PC-9 (cell line): ENCODE measurements at regions not wholly inside any gene's neighbourhood (a gene's known extent, or its start where the extent isn't known, plus 50 kb on each side); places are given as distances from the start of the nearest gene placed in this dataset.

Experiments used
- BruUV-seq: library from RNA; stranded (reverse); fragments of 400-500 nt; replicated peaks from 2 replicates; lab custom pipeline; 2021; lab: Mats Ljungman, UMichigan
- CTCF ChIA-PET: fragments of 300-600 bp; sonication (Branson Sonifier 250); formaldehyde crosslinking; loops from one replicate; lab custom pipeline; 2022; ENCODE audit warnings: antibody characterized with exemption; lab: Charles Lee
- POLR2A ChIA-PET: fragments of 300-600 bp; sonication (Branson Sonifier 250); formaldehyde crosslinking; loops from one replicate; lab custom pipeline; 2022; ENCODE audit warnings: antibody characterized with exemption; ENCODE audit not compliant: unreplicated experiment; lab: Charles Lee
- DNase-seq, 2 experiments: peaks; one replicate each; pipeline versions ENCODE4 v3.0.0 to v3.0.0-alpha.2; 2015 to 2022; ENCODE audit warnings: mixed read lengths in 1 of 2
- H2AFZ ChIP-seq: fragments of 200-600 bp; sonication (generic); 2 replicates; pipeline ENCODE4 v1.8.1; 2017; ENCODE audit warnings: antibody characterized with exemption
- H3F3A ChIP-seq: fragments of 200-600 bp; sonication (generic); 2 replicates; pipeline ENCODE4 v1.8.1; 2017; ENCODE audit warnings: antibody characterized with exemption, mild to moderate bottlenecking, low read depth; ENCODE audit not compliant: insufficient read depth
- H3K27ac ChIP-seq: fragments of 200-600 bp; sonication (generic); 2 replicates; pipeline ENCODE4 v1.6.1; 2016; ENCODE audit warnings: mixed run types
- H3K27me3 ChIP-seq: fragments of 200-600 bp; sonication (generic); 2 replicates; pipeline ENCODE4 v1.6.1; 2016; ENCODE audit warnings: low read depth, mixed run types; ENCODE audit not compliant: insufficient read depth
- H3K36me3 ChIP-seq: fragments of 200-600 bp; sonication (generic); 2 replicates; pipeline ENCODE4 v1.6.1; 2016; ENCODE audit warnings: low read depth, mixed run types
- H3K4me1 ChIP-seq: fragments of 200-600 bp; sonication (generic); replicated peaks from 2 replicates; pipeline ENCODE4 v1.6.1; 2016; ENCODE audit warnings: mixed run types; ENCODE audit not compliant: insufficient read depth
- H3K4me2 ChIP-seq: fragments of 200-600 bp; sonication (generic); 2 replicates; pipeline ENCODE4 v1.6.1; 2017; ENCODE audit warnings: mixed run types
- H3K4me3 ChIP-seq: fragments of 200-600 bp; sonication (generic); 2 replicates; pipeline ENCODE4 v1.6.1; 2016; ENCODE audit warnings: mixed run types
- H3K79me2 ChIP-seq: fragments of 200-600 bp; sonication (generic); 2 replicates; pipeline ENCODE4 v1.6.1; 2017; ENCODE audit warnings: low read depth, mixed run types
- H3K9me2 ChIP-seq: fragments of 200-600 bp; sonication (generic); 2 replicates; pipeline ENCODE4 v1.8.1; 2017; ENCODE audit warnings: mild to moderate bottlenecking; ENCODE audit not compliant: insufficient read depth
- H3K9me3 ChIP-seq: fragments of 200-600 bp; sonication (generic); 2 replicates; pipeline ENCODE4 v1.8.1; 2016; ENCODE audit warnings: low read depth; ENCODE audit not compliant: insufficient read depth
- H4K20me1 ChIP-seq: fragments of 200-600 bp; sonication (generic); 2 replicates; pipeline ENCODE4 v1.8.1; 2017; ENCODE audit not compliant: insufficient read depth
- CTCF ChIP-seq: fragments of 200-600 bp; sonication (generic); conservative IDR thresholded peaks from 2 replicates; pipeline ENCODE4 v1.6.1; 2017; ENCODE audit warnings: mixed run types, antibody characterized with exemption, mild to moderate bottlenecking, moderate library complexity
- EZH2 ChIP-seq: fragments of 200-600 bp; sonication (generic); IDR thresholded peaks from 2 replicates; pipeline ENCODE4 v1.8.0; 2017; ENCODE audit warnings: antibody characterized with exemption, low read depth
- intact Hi-C: fragments of 100-400 bp; cut with micrococcal nuclease; formaldehyde crosslinking; loops from one replicate; pipeline ENCODE4 v1.10.0; 2022; ENCODE audit not compliant: unreplicated experiment

GRCh38 chr11:115751243-115752015, 247.2 kb upstream of the CADM1 start:
- H4K20me1 ChIP-seq, result no peaks in the 10 kb centered on the region
- no peak for DNase-seq
- H3K79me2 ChIP-seq, result no peaks in the 10 kb centered on the region
- no peaks in the 10 kb centered on the region for H3K9me3 ChIP-seq
- H3K9me2 ChIP-seq, result no peaks in the 10 kb centered on the region
- no peaks in the 10 kb centered on the region for H3K4me1 ChIP-seq
- H3K36me3 ChIP-seq, result no peaks in the 10 kb centered on the region
- H3K4me3 ChIP-seq, result no peak overlapping the region
- ChIA-PET CTCF (no interaction called here), POLR2A (no interaction called here)
- H3F3A ChIP-seq, result no peaks in the 10 kb centered on the region
- no TSS peak for BruUV-seq
- TF ChIP-seq EZH2 (no peak), CTCF (no peak)
- H3K27me3 ChIP-seq, result peaks cover 79% of the 10 kb centered on the region
- no peak overlapping the region for H2AFZ ChIP-seq
- intact Hi-C loops, result no loop called here
- no peak overlapping the region for H3K4me2 ChIP-seq
- no peak overlapping the region for H3K27ac ChIP-seq

GRCh38 chr11:115745610-115746512, 241.6 kb upstream of the CADM1 start:
- Histone ChIP-seq H3K4me2 (no peak overlapping the region), H3K9me3 (no peaks in the 10 kb centered on the region), H3K4me3 (no peak overlapping the region), H3F3A (no peaks in the 10 kb centered on the region), H3K4me1 (no peaks in the 10 kb centered on the region), H3K79me2 (no peaks in the 10 kb centered on the region), H2AFZ (no peak overlapping the region), H3K27me3 (peaks cover 82% of the 10 kb centered on the region), H3K36me3 (no peaks in the 10 kb centered on the region), H4K20me1 (no peaks in the 10 kb centered on the region), H3K9me2 (no peaks in the 10 kb centered on the region), H3K27ac (no peak overlapping the region)
- no peak for DNase-seq
- CTCF ChIA-PET, result no interaction called here
- intact Hi-C loops, result no loop called here
- no TSS peak for BruUV-seq
- TF ChIP-seq EZH2 (no peak), CTCF (no peak)
- POLR2A ChIA-PET, result no interaction called here

GRCh38 chr11:115745066-115745465, 240.9 kb upstream of the CADM1 start:
- BruUV-seq, result no TSS peak
- Histone ChIP-seq H3K27me3 (peaks cover 82% of the 10 kb centered on the region), H4K20me1 (no peaks in the 10 kb centered on the region; the same call in 1 of the 2 replicates), H3K4me2 (no peak overlapping the region), H3K4me1 (no peaks in the 10 kb centered on the region), H3K9me2 (no peaks in the 10 kb centered on the region), H3K4me3 (no peak overlapping the region), H2AFZ (no peak overlapping the region), H3K9me3 (no peaks in the 10 kb centered on the region), H3K36me3 (no peaks in the 10 kb centered on the region), H3K27ac (no peak overlapping the region), H3F3A (no peaks in the 10 kb centered on the region), H3K79me2 (no peaks in the 10 kb centered on the region)
- ChIA-PET CTCF (no interaction called here), POLR2A (no interaction called here)
- intact Hi-C loops, result no loop called here
- no peak for TF ChIP-seq EZH2
- TF ChIP-seq CTCF, result no peak
- no peak for DNase-seq
